K562 (cell line): ENCODE measurements at regions not wholly inside any gene's neighbourhood (a gene's known extent, or its start where the extent isn't known, plus 50 kb on each side); places are given as distances from the start of the nearest gene placed in this dataset.

Experiments
- CTBP1 ChIP-seq: fragments of 450-650 bp; IDR thresholded peaks from 2 replicates; pipeline ENCODE4 v1.6.1; 2016; ENCODE audit warnings: borderline replicate concordance
- ELF4 ChIP-seq: fragments of 450-650 bp; formaldehyde crosslinking; IDR thresholded peaks from 2 replicates; pipeline ENCODE4 v1.4.0; 2022; ENCODE audit warnings: missing genetic modification characterization
- HDGF ChIP-seq: fragments of 450-650 bp; IDR thresholded peaks from 2 replicates; pipeline ENCODE4 v1.6.1; 2016
- ILF3 ChIP-seq: fragments of 450-650 bp; IDR thresholded peaks from 2 replicates; pipeline ENCODE4 v1.6.1; 2018; ENCODE audit warnings: antibody characterized with exemption, mild to moderate bottlenecking, moderate library complexity, borderline replicate concordance
- JUNB ChIP-seq: fragments of 450-650 bp; formaldehyde crosslinking; conservative IDR thresholded peaks from 2 replicates; pipeline ENCODE4 v1.4.0; 2020; ENCODE audit warnings: mild to moderate bottlenecking
- KLF13 ChIP-seq: fragments of 450-650 bp; IDR thresholded peaks from 2 replicates; pipeline ENCODE4 v1.6.1; 2016; ENCODE audit warnings: missing genetic modification characterization, low read depth, mild to moderate bottlenecking, missing compliant biosample characterization, moderate library complexity, borderline replicate concordance
- NFATC3 ChIP-seq: fragments of 450-650 bp; IDR thresholded peaks from 2 replicates; pipeline ENCODE4 v1.6.1; 2017; ENCODE audit warnings: mild to moderate bottlenecking
- NFRKB ChIP-seq: fragments of 450-650 bp; IDR thresholded peaks from 2 replicates; pipeline ENCODE4 v1.6.1; 2016; ENCODE audit warnings: low read depth
- PHB2 ChIP-seq: fragments of 450-650 bp; IDR thresholded peaks from 2 replicates; pipeline ENCODE4 v1.6.1; 2017; ENCODE audit warnings: low read depth
- PHF21A ChIP-seq: fragments of 450-650 bp; IDR thresholded peaks from 2 replicates; pipeline ENCODE4 v1.6.1; 2017; ENCODE audit warnings: low read depth, borderline replicate concordance
- RBM25 ChIP-seq: fragments of 200-400 bp; formaldehyde crosslinking; IDR thresholded peaks from 2 replicates; pipeline ENCODE4 v1.6.1; 2018; ENCODE audit warnings: low read length, low read depth, moderate library complexity; ENCODE audit not compliant: severe bottlenecking
- SMARCA4 ChIP-seq: fragments of 450-650 bp; IDR thresholded peaks from 2 replicates; pipeline ENCODE4 v1.6.1; 2016
- SP2 ChIP-seq: IDR thresholded peaks from 2 replicates; pipeline ENCODE4 v1.6.1; 2011; ENCODE audit warnings: mild to moderate bottlenecking, low read depth, low read length, moderate library complexity; ENCODE audit not compliant: poor library complexity, severe bottlenecking; ENCODE audit errors: extremely low read depth
- ZKSCAN3 ChIP-seq: fragments of 250-450 bp; sonication (Bioruptor Pico); IDR thresholded peaks from 2 replicates; pipeline ENCODE4 v1.4.0; 2020
- ZNF121 ChIP-seq: sonication (generic); formaldehyde crosslinking; conservative IDR thresholded peaks from 2 replicates; pipeline ENCODE4 v1.8.0; 2022; ENCODE audit warnings: missing genetic modification reagents
- ZNF133 ChIP-seq: fragments of 250-450 bp; sonication (Bioruptor Pico); IDR thresholded peaks from 2 replicates; pipeline ENCODE4 v1.4.0; 2020; ENCODE audit warnings: mild to moderate bottlenecking
- ZNF316 ChIP-seq: fragments of 450-650 bp; IDR thresholded peaks from 2 replicates; pipeline ENCODE4 v1.6.1; 2016
- ZNF408 ChIP-seq: fragments of 250-450 bp; sonication (Bioruptor Pico); IDR thresholded peaks from 2 replicates; pipeline ENCODE4 v1.4.0; 2020; ENCODE audit warnings: low read depth, mild to moderate bottlenecking, moderate library complexity
- ZNF507 ChIP-seq: conservative IDR thresholded peaks from 2 replicates; pipeline ENCODE4 v1.6.1; 2017; ENCODE audit warnings: missing genetic modification characterization, missing compliant biosample characterization
- ZNF644 ChIP-seq: fragments of 200-800 bp; sonication (Bioruptor generic); IDR thresholded peaks from 2 replicates; pipeline ENCODE4 v1.6.1; 2016; ENCODE audit warnings: low read depth, missing genetic modification characterization, missing compliant biosample characterization
- TF ChIP-seq, protein P1 (sequence below): fragments of 250-450 bp; sonication (Bioruptor Pico); IDR thresholded peaks from 2 replicates; pipeline ENCODE4 v1.4.0; 2020
- TF ChIP-seq, protein P2 (sequence below): fragments of 450-650 bp; conservative IDR thresholded peaks from 2 replicates; pipeline ENCODE4 v1.6.1; 2016; ENCODE audit warnings: missing genetic modification characterization, low read depth, mild to moderate bottlenecking, missing compliant biosample characterization, moderate library complexity
- TF ChIP-seq, protein P3 (sequence below): fragments of 450-650 bp; IDR thresholded peaks from 2 replicates; pipeline ENCODE4 v1.6.1; 2014; ENCODE audit warnings: low read depth, mild to moderate bottlenecking, moderate library complexity, borderline replicate concordance

DNA sequence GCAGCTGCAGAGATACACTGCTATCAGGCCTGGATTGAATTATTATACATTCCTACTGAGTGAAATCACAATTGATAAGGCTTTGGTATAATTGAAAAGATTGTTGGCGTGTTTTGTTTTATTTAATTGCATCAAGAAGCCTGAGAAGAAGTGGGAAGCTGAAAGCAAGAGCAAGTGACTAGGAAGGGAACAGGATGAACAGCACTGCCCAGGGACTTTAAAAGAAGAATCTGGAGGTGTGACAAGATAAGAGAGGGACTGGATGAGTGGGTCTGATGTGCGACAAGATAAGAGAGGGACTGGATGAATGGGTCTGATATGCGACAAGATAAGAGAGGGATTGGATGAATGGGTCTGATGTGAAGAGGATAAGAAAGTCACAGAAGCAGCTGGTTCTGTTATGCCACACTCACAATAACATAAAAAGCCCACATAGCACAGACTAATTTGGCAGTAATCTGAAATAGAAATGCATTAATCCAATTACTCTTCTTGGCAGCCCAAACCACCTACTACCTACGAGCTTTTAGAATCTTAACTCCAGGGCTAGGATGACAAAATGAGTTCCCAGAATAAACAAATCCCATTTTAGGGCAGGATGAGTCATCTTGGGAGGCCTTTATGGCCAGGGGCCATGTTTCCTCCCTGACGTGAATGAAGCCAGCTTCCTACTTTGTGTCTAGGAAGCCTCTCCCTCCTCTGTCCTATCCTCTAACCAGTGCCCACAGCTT lies 129.7 kb downstream of the DUSP10 start (continued):
- TF ChIP-seq, protein P1, sequence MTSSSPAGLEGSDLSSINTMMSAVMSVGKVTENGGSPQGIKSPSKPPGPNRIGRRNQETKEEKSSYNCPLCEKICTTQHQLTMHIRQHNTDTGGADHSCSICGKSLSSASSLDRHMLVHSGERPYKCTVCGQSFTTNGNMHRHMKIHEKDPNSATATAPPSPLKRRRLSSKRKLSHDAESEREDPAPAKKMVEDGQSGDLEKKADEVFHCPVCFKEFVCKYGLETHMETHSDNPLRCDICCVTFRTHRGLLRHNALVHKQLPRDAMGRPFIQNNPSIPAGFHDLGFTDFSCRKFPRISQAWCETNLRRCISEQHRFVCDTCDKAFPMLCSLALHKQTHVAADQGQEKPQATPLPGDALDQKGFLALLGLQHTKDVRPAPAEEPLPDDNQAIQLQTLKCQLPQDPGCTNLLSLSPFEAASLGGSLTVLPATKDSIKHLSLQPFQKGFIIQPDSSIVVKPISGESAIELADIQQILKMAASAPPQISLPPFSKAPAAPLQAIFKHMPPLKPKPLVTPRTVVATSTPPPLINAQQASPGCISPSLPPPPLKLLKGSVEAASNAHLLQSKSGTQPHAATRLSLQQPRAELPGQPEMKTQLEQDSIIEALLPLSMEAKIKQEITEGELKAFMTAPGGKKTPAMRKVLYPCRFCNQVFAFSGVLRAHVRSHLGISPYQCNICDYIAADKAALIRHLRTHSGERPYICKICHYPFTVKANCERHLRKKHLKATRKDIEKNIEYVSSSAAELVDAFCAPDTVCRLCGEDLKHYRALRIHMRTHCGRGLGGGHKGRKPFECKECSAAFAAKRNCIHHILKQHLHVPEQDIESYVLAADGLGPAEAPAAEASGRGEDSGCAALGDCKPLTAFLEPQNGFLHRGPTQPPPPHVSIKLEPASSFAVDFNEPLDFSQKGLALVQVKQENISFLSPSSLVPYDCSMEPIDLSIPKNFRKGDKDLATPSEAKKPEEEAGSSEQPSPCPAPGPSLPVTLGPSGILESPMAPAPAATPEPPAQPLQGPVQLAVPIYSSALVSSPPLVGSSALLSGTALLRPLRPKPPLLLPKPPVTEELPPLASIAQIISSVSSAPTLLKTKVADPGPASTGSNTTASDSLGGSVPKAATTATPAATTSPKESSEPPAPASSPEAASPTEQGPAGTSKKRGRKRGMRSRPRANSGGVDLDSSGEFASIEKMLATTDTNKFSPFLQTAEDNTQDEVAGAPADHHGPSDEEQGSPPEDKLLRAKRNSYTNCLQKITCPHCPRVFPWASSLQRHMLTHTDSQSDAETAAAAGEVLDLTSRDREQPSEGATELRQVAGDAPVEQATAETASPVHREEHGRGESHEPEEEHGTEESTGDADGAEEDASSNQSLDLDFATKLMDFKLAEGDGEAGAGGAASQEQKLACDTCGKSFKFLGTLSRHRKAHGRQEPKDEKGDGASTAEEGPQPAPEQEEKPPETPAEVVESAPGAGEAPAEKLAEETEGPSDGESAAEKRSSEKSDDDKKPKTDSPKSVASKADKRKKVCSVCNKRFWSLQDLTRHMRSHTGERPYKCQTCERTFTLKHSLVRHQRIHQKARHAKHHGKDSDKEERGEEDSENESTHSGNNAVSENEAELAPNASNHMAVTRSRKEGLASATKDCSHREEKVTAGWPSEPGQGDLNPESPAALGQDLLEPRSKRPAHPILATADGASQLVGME (CRISPR knock-in tag) = no peak
- TF ChIP-seq ZNF121 (CRISPR knock-in tag) (no peak), NFRKB (no peak), HDGF (no peak), SMARCA4 (peak; percentile 38; the same call in 1 of the 2 replicates), ZNF133 (no peak), ZNF316 (no peak), JUNB (CRISPR knock-in tag) (0 out of 2 replicates have a peak, but pooled peaks have one; percentile 54), ZNF644 (no peak), ELF4 (CRISPR knock-in tag) (peak; percentile 59; the same call in 1 of the 2 replicates), PHF21A (no peak), ILF3 (no peak), NFATC3 (no peak), CTBP1 (0 out of 2 replicates have a peak, but pooled peaks have one; percentile 47), PHB2 (no peak), ZNF408 (CRISPR knock-in tag) (no peak), KLF13 (tag) (no peak), ZKSCAN3 (CRISPR knock-in tag) (no peak), SP2 (no peak), ZNF507 (no peak), RBM25 (no peak)
- TF ChIP-seq, protein P2, sequence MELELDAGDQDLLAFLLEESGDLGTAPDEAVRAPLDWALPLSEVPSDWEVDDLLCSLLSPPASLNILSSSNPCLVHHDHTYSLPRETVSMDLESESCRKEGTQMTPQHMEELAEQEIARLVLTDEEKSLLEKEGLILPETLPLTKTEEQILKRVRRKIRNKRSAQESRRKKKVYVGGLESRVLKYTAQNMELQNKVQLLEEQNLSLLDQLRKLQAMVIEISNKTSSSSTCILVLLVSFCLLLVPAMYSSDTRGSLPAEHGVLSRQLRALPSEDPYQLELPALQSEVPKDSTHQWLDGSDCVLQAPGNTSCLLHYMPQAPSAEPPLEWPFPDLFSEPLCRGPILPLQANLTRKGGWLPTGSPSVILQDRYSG (tag) = no peak
- TF ChIP-seq, protein P3, sequence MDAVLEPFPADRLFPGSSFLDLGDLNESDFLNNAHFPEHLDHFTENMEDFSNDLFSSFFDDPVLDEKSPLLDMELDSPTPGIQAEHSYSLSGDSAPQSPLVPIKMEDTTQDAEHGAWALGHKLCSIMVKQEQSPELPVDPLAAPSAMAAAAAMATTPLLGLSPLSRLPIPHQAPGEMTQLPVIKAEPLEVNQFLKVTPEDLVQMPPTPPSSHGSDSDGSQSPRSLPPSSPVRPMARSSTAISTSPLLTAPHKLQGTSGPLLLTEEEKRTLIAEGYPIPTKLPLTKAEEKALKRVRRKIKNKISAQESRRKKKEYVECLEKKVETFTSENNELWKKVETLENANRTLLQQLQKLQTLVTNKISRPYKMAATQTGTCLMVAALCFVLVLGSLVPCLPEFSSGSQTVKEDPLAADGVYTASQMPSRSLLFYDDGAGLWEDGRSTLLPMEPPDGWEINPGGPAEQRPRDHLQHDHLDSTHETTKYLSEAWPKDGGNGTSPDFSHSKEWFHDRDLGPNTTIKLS = no peak
